ENCODE measurements at regions not wholly inside any gene's neighbourhood (a gene's known extent, or its start where the extent isn't known, plus 50 kb on each side); places are given as distances from the start of the nearest gene placed in this dataset.

DNA sequence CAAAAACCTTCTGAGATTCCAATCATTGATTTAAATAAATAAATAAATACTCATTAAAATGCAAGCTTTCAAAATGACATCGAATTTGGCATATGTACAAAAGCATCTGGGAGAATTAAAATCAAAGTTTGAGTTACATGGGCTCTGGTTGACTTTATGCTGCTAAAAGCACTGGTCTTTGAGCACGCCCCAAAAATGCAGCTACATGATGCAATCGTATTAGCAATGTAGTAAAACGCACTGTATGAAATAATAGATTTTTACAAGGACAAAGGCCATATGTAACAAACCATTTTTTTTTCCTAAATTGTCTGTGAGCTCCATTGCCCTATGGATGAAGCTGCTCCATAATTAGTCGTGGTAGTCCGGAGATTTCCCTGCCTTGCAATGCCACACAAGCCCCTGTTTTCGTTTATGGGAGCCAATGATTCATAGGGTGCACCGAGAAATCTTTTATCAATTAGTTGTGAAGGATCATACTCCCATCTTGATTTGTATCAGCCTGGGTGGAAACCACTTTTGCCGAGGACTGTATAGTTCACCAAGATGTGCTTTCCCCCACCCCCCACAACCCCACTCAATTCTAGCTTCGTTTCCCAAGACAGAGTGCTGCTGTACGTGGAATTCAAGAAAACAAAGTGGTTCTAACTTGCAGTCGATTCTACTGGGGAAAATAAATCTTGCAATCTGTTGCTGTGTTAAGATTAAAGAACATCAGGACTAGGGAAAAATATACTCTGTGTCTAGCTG lies 268.4 kb downstream of the IRS1 start:
- POLR2A ChIA-PET (ENCODE audit: partially characterized antibody), result no interaction called here
- H3K9me3 ChIP-seq (ENCODE audit: control insufficient read depth in 1 of 2, low read length in 2 of 2), result no peaks in the 10 kb centered on the region
- no peak for DNase-seq
- no peak overlapping the region for H3K27ac ChIP-seq (ENCODE audit: low read depth, low read length)
- H3K27me3 Mint-ChIP-seq, result peaks cover 1 to 3% of the 10 kb centered on the region in 2 donors
- H3K4me1 ChIP-seq (ENCODE audit: insufficient read depth, low read length), result no peaks in the 10 kb centered on the region
- no peak overlapping the region for H3K4me3 Mint-ChIP-seq
- H3K4me3 ChIP-seq (ENCODE audit: low read length in 2 of 2), result no peak overlapping the region
- H3K9me3 Mint-ChIP-seq, result no peaks in the 10 kb centered on the region
- H3K27ac Mint-ChIP-seq, result no peak overlapping the region
- no peaks in the 10 kb centered on the region for H3K27me3 ChIP-seq (ENCODE audit: insufficient read depth, low read length)
- intact Hi-C loops (cut with micrococcal nuclease), result no loop called here
- no peaks in the 10 kb centered on the region for H3K36me3 Mint-ChIP-seq
- H3K36me3 ChIP-seq (ENCODE audit: insufficient read depth, low read length), result no peaks in the 10 kb centered on the region
- no peaks in the 10 kb centered on the region for H3K4me1 Mint-ChIP-seq
- CTCF ChIA-PET (ENCODE audit: partially characterized antibody), result no interaction called here

GRCh38 chr2:226529556-226529955 lies 270.1 kb downstream of the IRS1 start:
- Mint-ChIP-seq H3K4me3 (no peak overlapping the region), H3K27me3 (peaks cover 0 to 1% of the 10 kb centered on the region in 2 donors), H3K9me3 (no peaks in the 10 kb centered on the region), H3K27ac (no peak overlapping the region), H3K36me3 (no peaks in the 10 kb centered on the region), H3K4me1 (no peaks in the 10 kb centered on the region)
- H3K36me3 ChIP-seq (ENCODE audit: insufficient read depth, low read length), result no peaks in the 10 kb centered on the region
- ChIA-PET POLR2A (ENCODE audit: partially characterized antibody) (no interaction called here), CTCF (ENCODE audit: partially characterized antibody) (no interaction called here)
- H3K27me3 ChIP-seq (ENCODE audit: insufficient read depth, low read length), result no peaks in the 10 kb centered on the region
- no peak for DNase-seq
- no peaks in the 10 kb centered on the region for H3K4me1 ChIP-seq (ENCODE audit: insufficient read depth, low read length)
- no peak overlapping the region for H3K4me3 ChIP-seq (ENCODE audit: low read length in 2 of 2)
- H3K27ac ChIP-seq (ENCODE audit: low read depth, low read length), result no peak overlapping the region
- no peaks in the 10 kb centered on the region for H3K9me3 ChIP-seq (ENCODE audit: control insufficient read depth in 1 of 2, low read length in 2 of 2)
- intact Hi-C loops (cut with micrococcal nuclease), result no loop called here

DNA sequence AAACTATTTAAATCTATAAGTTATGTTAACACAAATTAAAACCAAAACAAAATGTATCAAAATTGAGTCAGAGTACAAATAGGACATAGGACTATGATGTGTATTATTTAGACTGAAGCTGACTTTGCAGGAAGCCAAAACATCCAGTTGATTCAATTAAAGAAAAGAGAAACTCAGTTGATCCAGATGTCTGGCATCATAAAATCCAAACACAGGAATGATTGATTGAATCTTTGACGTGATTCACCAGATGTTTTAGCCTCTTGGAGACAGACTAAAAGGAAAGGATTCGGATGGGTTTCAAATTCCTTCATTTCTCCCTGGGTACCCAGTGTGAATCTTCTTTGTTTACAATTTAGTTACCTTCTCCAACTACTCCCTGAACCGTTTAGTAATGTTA lies 272.9 kb downstream of the IRS1 start:
- H3K4me3 Mint-ChIP-seq, result no peak overlapping the region
- no peaks in the 10 kb centered on the region for H3K36me3 Mint-ChIP-seq
- Histone ChIP-seq H3K9me3 (ENCODE audit: control insufficient read depth in 1 of 2, low read length in 2 of 2) (no peaks in the 10 kb centered on the region), H3K27me3 (ENCODE audit: insufficient read depth, low read length) (no peaks in the 10 kb centered on the region), H3K4me3 (ENCODE audit: low read length in 2 of 2) (no peak overlapping the region), H3K36me3 (ENCODE audit: insufficient read depth, low read length) (no peaks in the 10 kb centered on the region), H3K27ac (ENCODE audit: low read depth, low read length) (no peak overlapping the region), H3K4me1 (ENCODE audit: insufficient read depth, low read length) (no peaks in the 10 kb centered on the region)
- H3K9me3 Mint-ChIP-seq, result peaks cover 0 to 3% (median 0%) of the 10 kb centered on the region in 8 donors
- POLR2A ChIA-PET (ENCODE audit: partially characterized antibody), result no interaction called here
- no peak for DNase-seq
- peaks cover 0 to 1% of the 10 kb centered on the region in 2 donors for H3K27me3 Mint-ChIP-seq
- CTCF ChIA-PET (ENCODE audit: partially characterized antibody), result no interaction called here
- H3K27ac Mint-ChIP-seq, result no peak overlapping the region
- no peaks in the 10 kb centered on the region for H3K4me1 Mint-ChIP-seq
- intact Hi-C loops (cut with micrococcal nuclease), result no loop called here

GRCh38 chr2:226524381-226524843 lies 275.2 kb downstream of the IRS1 start:
- ChIA-PET CTCF (ENCODE audit: partially characterized antibody) (no interaction called here), POLR2A (ENCODE audit: partially characterized antibody) (no interaction called here)
- Histone ChIP-seq H3K4me3 (ENCODE audit: low read length in 2 of 2) (no peak overlapping the region), H3K9me3 (ENCODE audit: control insufficient read depth in 1 of 2, low read length in 2 of 2) (no peaks in the 10 kb centered on the region), H3K4me1 (ENCODE audit: insufficient read depth, low read length) (no peaks in the 10 kb centered on the region), H3K36me3 (ENCODE audit: insufficient read depth, low read length) (no peaks in the 10 kb centered on the region), H3K27ac (ENCODE audit: low read depth, low read length) (no peak overlapping the region), H3K27me3 (ENCODE audit: insufficient read depth, low read length) (no peaks in the 10 kb centered on the region)
- DNase-seq, result no peak
- intact Hi-C loops (cut with micrococcal nuclease), result no loop called here
- Mint-ChIP-seq H3K36me3 (no peaks in the 10 kb centered on the region), H3K9me3 (peaks cover 0 to 3% (median 0%) of the 10 kb centered on the region in 8 donors), H3K27ac (no peak overlapping the region), H3K4me1 (no peaks in the 10 kb centered on the region), H3K27me3 (no peaks in the 10 kb centered on the region), H3K4me3 (no peak overlapping the region)

DNA sequence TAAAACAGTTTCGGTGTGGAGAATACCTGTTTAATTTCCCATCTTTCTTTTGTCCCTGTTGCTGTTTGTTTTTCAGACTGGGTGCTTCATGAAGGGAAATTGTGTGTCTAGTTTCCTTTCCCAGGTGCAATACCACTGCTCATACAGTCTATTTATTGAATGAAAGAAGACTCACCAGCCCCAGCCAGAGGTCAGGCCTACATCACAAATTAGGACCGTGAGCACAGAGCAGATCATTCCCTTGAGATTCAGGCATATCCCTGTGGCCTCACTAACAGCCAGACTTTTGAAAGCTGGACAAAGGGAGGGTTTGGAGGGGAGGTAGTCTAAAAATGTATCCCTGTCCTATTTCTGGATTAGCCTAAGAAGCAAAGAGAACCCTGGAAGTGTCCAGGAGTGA lies 278.9 kb downstream of the IRS1 start:
- H3K4me1 ChIP-seq (ENCODE audit: insufficient read depth, low read length), result no peaks in the 10 kb centered on the region
- Mint-ChIP-seq H3K4me1 (no peaks in the 10 kb centered on the region), H3K9me3 (peaks cover 0 to 7% (median 0%) of the 10 kb centered on the region in 8 donors), H3K27me3 (no peaks in the 10 kb centered on the region), H3K4me3 (no peak overlapping the region), H3K36me3 (no peaks in the 10 kb centered on the region), H3K27ac (no peak overlapping the region)
- ChIA-PET POLR2A (ENCODE audit: partially characterized antibody) (no interaction called here), CTCF (ENCODE audit: partially characterized antibody) (no interaction called here)
- H3K27ac ChIP-seq (ENCODE audit: low read depth, low read length), result no peak overlapping the region
- DNase-seq, result no peak
- H3K36me3 ChIP-seq (ENCODE audit: insufficient read depth, low read length), result no peaks in the 10 kb centered on the region
- H3K4me3 ChIP-seq (ENCODE audit: low read length in 2 of 2), result no peak overlapping the region
- intact Hi-C loops (cut with micrococcal nuclease), result no loop called here
- no peaks in the 10 kb centered on the region for H3K27me3 ChIP-seq (ENCODE audit: insufficient read depth, low read length)
- H3K9me3 ChIP-seq (ENCODE audit: control insufficient read depth in 1 of 2, low read length in 2 of 2), result no peaks in the 10 kb centered on the region

GRCh38 chr2:226515344-226516055 lies 284.1 kb downstream of the IRS1 start:
- CTCF ChIA-PET (ENCODE audit: partially characterized antibody), result no interaction called here
- Mint-ChIP-seq H3K27me3 (peaks cover 0 to 3% of the 10 kb centered on the region in 2 donors), H3K27ac (no peak overlapping the region), H3K4me1 (no peaks in the 10 kb centered on the region), H3K9me3 (peaks cover 0 to 4% (median 0%) of the 10 kb centered on the region in 8 donors), H3K4me3 (no peak overlapping the region), H3K36me3 (no peaks in the 10 kb centered on the region)
- no peak overlapping the region for H3K4me3 ChIP-seq (ENCODE audit: low read length in 2 of 2)
- no peaks in the 10 kb centered on the region for H3K27me3 ChIP-seq (ENCODE audit: insufficient read depth, low read length)
- no peak overlapping the region for H3K27ac ChIP-seq (ENCODE audit: low read depth, low read length)
- intact Hi-C loops (cut with micrococcal nuclease), result no loop called here
- no peaks in the 10 kb centered on the region for H3K9me3 ChIP-seq (ENCODE audit: control insufficient read depth in 1 of 2, low read length in 2 of 2)
- POLR2A ChIA-PET (ENCODE audit: partially characterized antibody), result no interaction called here
- DNase-seq, result no peak
- no peaks in the 10 kb centered on the region for H3K36me3 ChIP-seq (ENCODE audit: insufficient read depth, low read length)
- H3K4me1 ChIP-seq (ENCODE audit: insufficient read depth, low read length), result no peaks in the 10 kb centered on the region

DNA sequence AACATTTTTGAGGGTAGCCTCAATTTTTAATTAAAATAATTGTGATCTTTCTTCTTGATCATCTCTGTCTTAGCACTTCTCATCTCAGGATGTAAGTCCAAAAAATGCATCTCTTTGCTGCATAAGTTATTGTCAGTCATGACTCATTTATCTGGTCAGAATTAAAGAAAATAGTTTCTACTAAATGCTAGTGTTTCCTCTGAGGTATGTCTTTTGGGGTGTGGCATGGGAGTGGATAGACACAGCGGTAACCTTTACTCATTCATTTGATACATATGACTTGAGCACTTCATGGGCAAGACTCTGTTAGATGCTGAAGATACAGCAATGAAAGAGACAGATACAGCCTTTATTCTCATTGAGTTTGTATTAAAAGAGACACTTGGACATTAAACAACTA lies 284.7 kb downstream of the IRS1 start:
- intact Hi-C loops (cut with micrococcal nuclease), result no loop called here
- no peaks in the 10 kb centered on the region for H3K4me1 Mint-ChIP-seq
- Histone ChIP-seq H3K9me3 (ENCODE audit: control insufficient read depth in 1 of 2, low read length in 2 of 2) (no peaks in the 10 kb centered on the region), H3K4me1 (ENCODE audit: insufficient read depth, low read length) (no peaks in the 10 kb centered on the region), H3K27ac (ENCODE audit: low read depth, low read length) (no peak overlapping the region), H3K4me3 (ENCODE audit: low read length in 2 of 2) (no peak overlapping the region), H3K27me3 (ENCODE audit: insufficient read depth, low read length) (no peaks in the 10 kb centered on the region), H3K36me3 (ENCODE audit: insufficient read depth, low read length) (no peaks in the 10 kb centered on the region)
- ChIA-PET POLR2A (ENCODE audit: partially characterized antibody) (no interaction called here), CTCF (ENCODE audit: partially characterized antibody) (no interaction called here)
- H3K36me3 Mint-ChIP-seq, result no peaks in the 10 kb centered on the region
- peaks cover 0 to 4% (median 0%) of the 10 kb centered on the region in 8 donors for H3K9me3 Mint-ChIP-seq
- H3K27me3 Mint-ChIP-seq, result peaks cover 0 to 3% of the 10 kb centered on the region in 2 donors
- no peak overlapping the region for H3K27ac Mint-ChIP-seq
- no peak for DNase-seq
- no peak overlapping the region for H3K4me3 Mint-ChIP-seq
